Heart left ventricle (tissue), 16 donors: ENCODE measurements at regions not wholly inside any gene's neighbourhood (a gene's known extent, or its start where the extent isn't known, plus 50 kb on each side); places are given as distances from the start of the nearest gene placed in this dataset.

Experiments used
- ATAC-seq, 4 donors: fragments of 200-7000 bp; cut with Tn5 transposase; one replicate each; pipeline ENCODE4 v1.9.1; 2020 to 2022; ENCODE audit warnings: moderate library complexity in 4 of 4, mild to moderate bottlenecking in 3 of 4, moderate number of reproducible peaks in 1 of 4
- DNase-seq, 5 donors: peaks; one replicate each; pipeline ENCODE4 v3.0.0-alpha.2; 2020
- H3K27ac ChIP-seq, 12 donors: fragments of 200-600 bp; sonication (generic) in 4 of 12; one replicate each; pipeline versions ENCODE4 v1.5.0 to v1.8.0; 2016 to 2022; ENCODE audit warnings: mild to moderate bottlenecking in 2 of 12
- H3K27me3 ChIP-seq, 9 donors: fragments of 200-600 bp; sonication (generic) in 2 of 9; one replicate each; pipeline versions ENCODE4 v1.5.1 to v1.8.0; 2016 to 2022; ENCODE audit warnings: mild to moderate bottlenecking in 3 of 9
- H3K36me3 ChIP-seq, 9 donors: fragments of 200-600 bp; sonication (generic) in 2 of 9; one replicate each; pipeline versions ENCODE4 v1.5.0 to v1.8.0; 2018 to 2022; ENCODE audit warnings: mild to moderate bottlenecking in 2 of 9
- H3K4me1 ChIP-seq, 12 donors: fragments of 200-600 bp; sonication (generic) in 4 of 12; one replicate each; pipeline versions ENCODE4 v1.5.0 to v1.8.0; 2016 to 2022; ENCODE audit warnings: mild to moderate bottlenecking in 3 of 12
- H3K4me3 ChIP-seq, 12 donors: fragments of 200-600 bp; sonication (generic) in 4 of 12; one replicate each; pipeline versions ENCODE4 v1.5.0 to v1.8.0; 2017 to 2022; ENCODE audit warnings: mild to moderate bottlenecking in 9 of 12, moderate library complexity in 4 of 12
- H3K9me3 ChIP-seq, 12 donors: fragments of 200-600 bp; sonication (generic) in 4 of 12; one replicate each; pipeline versions ENCODE4 v1.5.0 to v1.8.0; 2016 to 2022; ENCODE audit warnings: mild to moderate bottlenecking in 1 of 12
- POLR2A ChIP-seq, 2 donors: fragments of 450-650 bp; IDR thresholded peaks; one replicate each; pipeline ENCODE4 v1.6.1; 2017; ENCODE audit warnings: antibody characterized with exemption in 2 of 2, mild to moderate bottlenecking in 2 of 2, moderate library complexity in 2 of 2
- WGBS, 4 donors: extraction: QIAGEN DNeasy Blood & Tissue Kit in 2 of 4; methylation state at CpG; one replicate each; pipeline versions ENCODE4 v1.1.5 to v1.1.7; 2013 to 2018; 5-methylcytosine and 5-hydroxymethylcytosine counted together
- intact Hi-C, 10 donors: fragments of 100-400 bp; cut with DNase I; formaldehyde crosslinking; loops; one replicate each; pipeline versions ENCODE4 v1.11.1 to v1.14.2; 2022
- TF ChIP-seq, protein P1 (sequence below), 12 donors: fragments of 200-600 bp; sonication (generic) in 4 of 12; IDR thresholded peaks; one replicate each; pipeline versions ENCODE4 v1.5.0 to v1.8.0; 2018 to 2022; ENCODE audit warnings: antibody characterized with exemption in 12 of 12, mild to moderate bottlenecking in 5 of 12
- donor health status: ischemic (EF 13 %, LVEDD 7.1; RV severe dilation, severe dysfunction).
- donor health status: healthy with polysubstance abuse.
- donor health status: DM: no; HTN: yes; CAD: no.
- donor health status: DM: no; HTN: no; CAD: no.
- donor health status: ischemic (EF 25% LVEDD 6.9; RV normal size, moderate dysfunction).
- donor health status: ischemic (EF 25% LVEDD 5.7; RV mildly dilated, moderate dysfunction).
- donor health status: healthy.
- donor health status: DM: yes; HTN: yes; CAD: no.
- donor health status: ischemic (EF 35%, LVEDD 5.7; RV mildly dilated, moderate dysfunction).
- donor health status: nonischemic (EF 11% LVEDD 7.7; RV severe dilation, severe dysfunction).
- donor health status: DM: yes; HTN: yes; CAD: no.
- donor health status: PGD.
- donor health status: ischemic (EF 29% LVEDD 5.4; RV normal size, mild dysfunction).
- donor health status: nonischemic (EF 23%, LVEDD 6.1; RV moderate dilation, normal function).

GRCh38 chr1:217019475-217019874 lies 296.2 kb upstream of the ESRRG start:
- intact Hi-C loops = no loop called here
- Histone ChIP-seq H3K4me1 (peaks cover 0 to 33% (median 3%) of the 10 kb centered on the region in 12 donors), H3K36me3 (no peaks in the 10 kb centered on the region), H3K4me3 (no peak overlapping the region), H3K27ac (no peak overlapping the region), H3K9me3 (no peaks in the 10 kb centered on the region), H3K27me3 (no peaks in the 10 kb centered on the region)
- DNase-seq = no peak
- TF ChIP-seq, protein P1, sequence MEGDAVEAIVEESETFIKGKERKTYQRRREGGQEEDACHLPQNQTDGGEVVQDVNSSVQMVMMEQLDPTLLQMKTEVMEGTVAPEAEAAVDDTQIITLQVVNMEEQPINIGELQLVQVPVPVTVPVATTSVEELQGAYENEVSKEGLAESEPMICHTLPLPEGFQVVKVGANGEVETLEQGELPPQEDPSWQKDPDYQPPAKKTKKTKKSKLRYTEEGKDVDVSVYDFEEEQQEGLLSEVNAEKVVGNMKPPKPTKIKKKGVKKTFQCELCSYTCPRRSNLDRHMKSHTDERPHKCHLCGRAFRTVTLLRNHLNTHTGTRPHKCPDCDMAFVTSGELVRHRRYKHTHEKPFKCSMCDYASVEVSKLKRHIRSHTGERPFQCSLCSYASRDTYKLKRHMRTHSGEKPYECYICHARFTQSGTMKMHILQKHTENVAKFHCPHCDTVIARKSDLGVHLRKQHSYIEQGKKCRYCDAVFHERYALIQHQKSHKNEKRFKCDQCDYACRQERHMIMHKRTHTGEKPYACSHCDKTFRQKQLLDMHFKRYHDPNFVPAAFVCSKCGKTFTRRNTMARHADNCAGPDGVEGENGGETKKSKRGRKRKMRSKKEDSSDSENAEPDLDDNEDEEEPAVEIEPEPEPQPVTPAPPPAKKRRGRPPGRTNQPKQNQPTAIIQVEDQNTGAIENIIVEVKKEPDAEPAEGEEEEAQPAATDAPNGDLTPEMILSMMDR (IDR thresholded peaks at IDR 0.05) = no peak
- TF ChIP-seq POLR2A (IDR thresholded peaks at IDR 0.05) = no peak
- no peak for ATAC-seq
- 68 to 73% (median 70%) methylated on average over 2 of the region's 2 CpGs for WGBS, 4 donors

GRCh38 chr1:217018648-217019047 lies 295.4 kb upstream of the ESRRG start:
- TF ChIP-seq, protein P1 (IDR thresholded peaks at IDR 0.05) = no peak
- no peak for DNase-seq
- no peaks in the 10 kb centered on the region for H3K27me3 ChIP-seq
- no peaks in the 10 kb centered on the region for H3K9me3 ChIP-seq
- H3K27ac ChIP-seq = no peak overlapping the region
- no peaks in the 10 kb centered on the region for H3K36me3 ChIP-seq
- intact Hi-C loops = no loop called here
- H3K4me3 ChIP-seq = no peak overlapping the region
- 42 to 54% (median 43%) methylated on average over 3 of the region's 3 CpGs for WGBS, 4 donors
- peaks cover 0 to 33% (median 3%) of the 10 kb centered on the region in 12 donors for H3K4me1 ChIP-seq
- peak in 2 of 4 donors; percentile 58 to 65 for ATAC-seq

GRCh38 chr1:217017165-217017564 lies 293.9 kb upstream of the ESRRG start:
- Histone ChIP-seq H3K36me3 (no peaks in the 10 kb centered on the region), H3K9me3 (no peaks in the 10 kb centered on the region), H3K27me3 (no peaks in the 10 kb centered on the region), H3K4me3 (no peak overlapping the region), H3K4me1 (peaks cover 0 to 32% (median 2%) of the 10 kb centered on the region in 12 donors), H3K27ac (no peak overlapping the region)
- ATAC-seq = no peak
- intact Hi-C loops = no loop called here
- TF ChIP-seq, protein P1 (IDR thresholded peaks at IDR 0.05) = no peak
- no peak for TF ChIP-seq POLR2A (IDR thresholded peaks at IDR 0.05)
- no peak for DNase-seq

GRCh38 chr1:217014066-217014465 lies 290.8 kb upstream of the ESRRG start:
- Histone ChIP-seq H3K36me3 (no peaks in the 10 kb centered on the region), H3K9me3 (no peaks in the 10 kb centered on the region), H3K4me3 (no peak overlapping the region), H3K27ac (no peak overlapping the region), H3K4me1 (peaks cover 0 to 20% (median 0%) of the 10 kb centered on the region in 12 donors), H3K27me3 (no peaks in the 10 kb centered on the region)
- ATAC-seq (no peak), DNase-seq (no peak)
- intact Hi-C loops = no loop called here
- TF ChIP-seq, protein P1 (IDR thresholded peaks at IDR 0.05) = no peak
- no peak for TF ChIP-seq POLR2A (IDR thresholded peaks at IDR 0.05)
